ENCODE measurements at regions not wholly inside any gene's neighbourhood (a gene's known extent, or its start where the extent isn't known, plus 50 kb on each side); places are given as distances from the start of the nearest gene placed in this dataset.

DNA sequence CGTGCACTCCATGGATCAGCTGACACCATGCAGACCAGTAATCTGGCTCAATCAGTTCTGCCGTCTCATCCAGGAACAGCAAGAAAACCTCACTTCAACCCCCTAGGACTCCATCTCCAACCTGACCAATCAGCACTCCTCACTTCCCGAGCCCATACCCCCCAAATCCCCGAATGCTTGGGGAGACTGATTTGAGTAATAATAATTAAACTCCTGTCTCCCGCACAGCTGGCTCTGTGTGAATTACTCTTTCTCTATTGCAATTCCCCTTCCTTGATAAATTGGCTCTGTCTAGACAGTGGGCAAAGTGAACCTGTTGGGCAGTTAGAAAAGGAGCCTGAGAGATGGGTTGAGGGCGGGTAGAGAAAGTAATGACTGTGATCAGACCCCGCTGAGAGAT, 320.0 kb downstream of the HAPSTR1 start:
- no peak overlapping the region for H3K4me3 Mint-ChIP-seq
- POLR2A ChIA-PET = no interaction called here
- peaks cover 9% of the 10 kb centered on the region; the same call in 1 of the 2 replicates for H3K4me1 Mint-ChIP-seq
- ATAC-seq = no peak
- peaks cover 4% of the 10 kb centered on the region for H3K9me3 Mint-ChIP-seq
- H3K36me3 Mint-ChIP-seq = peaks cover 3% of the 10 kb centered on the region
- CTCF ChIA-PET = no interaction called here
- H3K27me3 Mint-ChIP-seq (ENCODE audit: low read depth) = peaks cover 2% of the 10 kb centered on the region; the same call in 1 of the 2 replicates
- no peak overlapping the region for H3K27ac Mint-ChIP-seq
- TF ChIP-seq ZNF121 (CRISPR knock-in tag; IDR thresholded peaks at IDR 0.05) (no peak), SP1 (CRISPR knock-in tag; conservative IDR thresholded peaks at IDR 0.05) (no peak), ATF1 (CRISPR knock-in tag; IDR thresholded peaks at IDR 0.05) (no peak), FOXK1 (CRISPR knock-in tag; IDR thresholded peaks at IDR 0.05) (no peak)
- TF ChIP-seq, protein P1, sequence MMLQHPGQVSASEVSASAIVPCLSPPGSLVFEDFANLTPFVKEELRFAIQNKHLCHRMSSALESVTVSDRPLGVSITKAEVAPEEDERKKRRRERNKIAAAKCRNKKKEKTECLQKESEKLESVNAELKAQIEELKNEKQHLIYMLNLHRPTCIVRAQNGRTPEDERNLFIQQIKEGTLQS (CRISPR knock-in tag; conservative IDR thresholded peaks at IDR 0.05) = no peak
- TF ChIP-seq, protein P2, sequence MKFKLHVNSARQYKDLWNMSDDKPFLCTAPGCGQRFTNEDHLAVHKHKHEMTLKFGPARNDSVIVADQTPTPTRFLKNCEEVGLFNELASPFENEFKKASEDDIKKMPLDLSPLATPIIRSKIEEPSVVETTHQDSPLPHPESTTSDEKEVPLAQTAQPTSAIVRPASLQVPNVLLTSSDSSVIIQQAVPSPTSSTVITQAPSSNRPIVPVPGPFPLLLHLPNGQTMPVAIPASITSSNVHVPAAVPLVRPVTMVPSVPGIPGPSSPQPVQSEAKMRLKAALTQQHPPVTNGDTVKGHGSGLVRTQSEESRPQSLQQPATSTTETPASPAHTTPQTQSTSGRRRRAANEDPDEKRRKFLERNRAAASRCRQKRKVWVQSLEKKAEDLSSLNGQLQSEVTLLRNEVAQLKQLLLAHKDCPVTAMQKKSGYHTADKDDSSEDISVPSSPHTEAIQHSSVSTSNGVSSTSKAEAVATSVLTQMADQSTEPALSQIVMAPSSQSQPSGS (CRISPR knock-in tag; IDR thresholded peaks at IDR 0.05; ENCODE audit: borderline replicate concordance, low read depth) = no peak
- no peak for DNase-seq (ENCODE audit: low spot score)

DNA sequence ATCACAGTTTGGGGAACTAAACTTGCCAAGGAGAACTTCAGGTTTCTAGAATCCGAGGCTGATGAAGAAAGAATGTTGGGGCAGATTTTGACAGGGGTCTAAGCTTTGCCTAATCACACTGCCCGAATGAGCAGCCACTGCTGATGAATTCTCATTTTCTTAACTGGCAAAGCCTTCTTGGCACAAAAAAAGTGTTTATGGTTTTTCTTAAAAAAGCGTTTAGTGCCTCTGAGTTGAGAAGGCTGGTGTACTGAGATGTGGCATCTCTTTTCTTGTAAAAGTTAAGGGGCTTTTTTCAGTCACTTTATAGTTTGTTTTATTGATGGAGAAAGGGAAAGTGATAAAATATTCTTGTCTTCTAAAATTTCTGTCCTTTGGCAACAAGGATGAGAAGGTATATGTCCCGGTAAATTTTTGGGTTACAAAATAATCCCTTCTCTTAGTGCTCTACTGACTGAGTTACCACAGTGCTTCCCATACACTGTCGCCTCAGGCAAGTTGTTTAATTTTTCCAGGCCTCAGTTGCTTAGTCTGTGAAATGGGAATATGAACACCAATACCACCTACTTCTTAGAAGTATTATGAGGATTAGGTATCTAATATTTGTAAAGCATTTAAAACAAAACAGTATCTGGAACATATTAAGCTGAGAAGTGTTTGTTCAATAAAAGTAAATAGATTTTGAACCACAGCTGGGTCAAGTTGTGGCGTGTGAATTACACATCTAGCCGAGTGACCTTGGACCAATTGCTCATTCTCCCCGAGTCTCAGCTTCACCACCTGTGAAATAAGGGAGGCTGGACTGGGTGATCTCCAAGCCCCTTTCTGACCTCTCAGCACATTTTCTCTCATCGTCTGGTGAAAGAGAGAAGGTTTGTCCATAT, 320.8 kb downstream of the HAPSTR1 start:
- POLR2A ChIA-PET = no interaction called here
- peaks cover 9% of the 10 kb centered on the region for H3K36me3 Mint-ChIP-seq

DNA sequence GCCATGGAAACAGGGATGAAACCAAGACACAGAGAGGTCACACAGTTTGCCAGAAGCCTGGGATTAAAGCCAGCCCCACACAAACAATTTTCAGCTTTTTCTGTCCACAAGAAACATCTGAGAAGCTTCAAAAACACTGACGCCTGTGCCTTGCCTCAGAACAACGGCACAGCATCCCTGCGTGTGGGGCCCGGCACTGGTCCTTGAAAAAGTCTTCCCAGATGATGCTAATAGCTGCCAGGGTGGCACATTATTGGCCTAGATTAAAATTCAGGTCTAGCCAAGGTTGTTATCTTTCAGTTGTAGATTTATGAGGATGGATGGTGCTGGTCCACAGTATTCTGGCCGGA, 321.4 kb downstream of the HAPSTR1 start:
- DNase-seq (ENCODE audit: low spot score) (no peak), ATAC-seq (no peak)
- Mint-ChIP-seq H3K36me3 (peaks cover 9% of the 10 kb centered on the region), H3K4me1 (peaks cover 8% of the 10 kb centered on the region; the same call in 1 of the 2 replicates), H3K27me3 (ENCODE audit: low read depth) (peaks cover 2% of the 10 kb centered on the region; the same call in 1 of the 2 replicates), H3K4me3 (no peak overlapping the region), H3K9me3 (peaks cover 16% of the 10 kb centered on the region), H3K27ac (no peak overlapping the region)
- CTCF ChIA-PET = no interaction called here
- POLR2A ChIA-PET = no interaction called here
- no peak for TF ChIP-seq MXD4 (CRISPR knock-in tag; IDR thresholded peaks at IDR 0.05; ENCODE audit: borderline replicate concordance)
- TF ChIP-seq, protein P3, sequence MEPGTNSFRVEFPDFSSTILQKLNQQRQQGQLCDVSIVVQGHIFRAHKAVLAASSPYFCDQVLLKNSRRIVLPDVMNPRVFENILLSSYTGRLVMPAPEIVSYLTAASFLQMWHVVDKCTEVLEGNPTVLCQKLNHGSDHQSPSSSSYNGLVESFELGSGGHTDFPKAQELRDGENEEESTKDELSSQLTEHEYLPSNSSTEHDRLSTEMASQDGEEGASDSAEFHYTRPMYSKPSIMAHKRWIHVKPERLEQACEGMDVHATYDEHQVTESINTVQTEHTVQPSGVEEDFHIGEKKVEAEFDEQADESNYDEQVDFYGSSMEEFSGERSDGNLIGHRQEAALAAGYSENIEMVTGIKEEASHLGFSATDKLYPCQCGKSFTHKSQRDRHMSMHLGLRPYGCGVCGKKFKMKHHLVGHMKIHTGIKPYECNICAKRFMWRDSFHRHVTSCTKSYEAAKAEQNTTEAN (CRISPR knock-in tag; IDR thresholded peaks at IDR 0.05) = no peak
- TF ChIP-seq, protein P4, sequence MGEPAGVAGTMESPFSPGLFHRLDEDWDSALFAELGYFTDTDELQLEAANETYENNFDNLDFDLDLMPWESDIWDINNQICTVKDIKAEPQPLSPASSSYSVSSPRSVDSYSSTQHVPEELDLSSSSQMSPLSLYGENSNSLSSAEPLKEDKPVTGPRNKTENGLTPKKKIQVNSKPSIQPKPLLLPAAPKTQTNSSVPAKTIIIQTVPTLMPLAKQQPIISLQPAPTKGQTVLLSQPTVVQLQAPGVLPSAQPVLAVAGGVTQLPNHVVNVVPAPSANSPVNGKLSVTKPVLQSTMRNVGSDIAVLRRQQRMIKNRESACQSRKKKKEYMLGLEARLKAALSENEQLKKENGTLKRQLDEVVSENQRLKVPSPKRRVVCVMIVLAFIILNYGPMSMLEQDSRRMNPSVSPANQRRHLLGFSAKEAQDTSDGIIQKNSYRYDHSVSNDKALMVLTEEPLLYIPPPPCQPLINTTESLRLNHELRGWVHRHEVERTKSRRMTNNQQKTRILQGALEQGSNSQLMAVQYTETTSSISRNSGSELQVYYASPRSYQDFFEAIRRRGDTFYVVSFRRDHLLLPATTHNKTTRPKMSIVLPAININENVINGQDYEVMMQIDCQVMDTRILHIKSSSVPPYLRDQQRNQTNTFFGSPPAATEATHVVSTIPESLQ (CRISPR knock-in tag; IDR thresholded peaks at IDR 0.05) = no peak
- TF ChIP-seq NR1H2 (CRISPR knock-in tag; IDR thresholded peaks at IDR 0.05) = no peak
- TF ChIP-seq, protein P5, sequence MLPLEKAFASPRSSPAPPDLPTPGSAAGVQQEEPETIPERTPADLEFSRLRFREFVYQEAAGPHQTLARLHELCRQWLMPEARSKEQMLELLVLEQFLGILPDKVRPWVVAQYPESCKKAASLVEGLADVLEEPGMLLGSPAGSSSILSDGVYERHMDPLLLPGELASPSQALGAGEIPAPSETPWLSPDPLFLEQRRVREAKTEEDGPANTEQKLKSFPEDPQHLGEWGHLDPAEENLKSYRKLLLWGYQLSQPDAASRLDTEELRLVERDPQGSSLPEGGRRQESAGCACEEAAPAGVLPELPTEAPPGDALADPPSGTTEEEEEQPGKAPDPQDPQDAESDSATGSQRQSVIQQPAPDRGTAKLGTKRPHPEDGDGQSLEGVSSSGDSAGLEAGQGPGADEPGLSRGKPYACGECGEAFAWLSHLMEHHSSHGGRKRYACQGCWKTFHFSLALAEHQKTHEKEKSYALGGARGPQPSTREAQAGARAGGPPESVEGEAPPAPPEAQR (CRISPR knock-in tag; IDR thresholded peaks at IDR 0.05) = no peak
- no peak for TF ChIP-seq ZNF263 (CRISPR knock-in tag; IDR thresholded peaks at IDR 0.05; ENCODE audit: low read depth)

More for the DNA sequence above, 320.8 kb downstream of the HAPSTR1 start:
- CTCF ChIA-PET = no interaction called here
- no peak for TF ChIP-seq ZNF232 (CRISPR knock-in tag; IDR thresholded peaks at IDR 0.05)
- TF ChIP-seq, protein P6, sequence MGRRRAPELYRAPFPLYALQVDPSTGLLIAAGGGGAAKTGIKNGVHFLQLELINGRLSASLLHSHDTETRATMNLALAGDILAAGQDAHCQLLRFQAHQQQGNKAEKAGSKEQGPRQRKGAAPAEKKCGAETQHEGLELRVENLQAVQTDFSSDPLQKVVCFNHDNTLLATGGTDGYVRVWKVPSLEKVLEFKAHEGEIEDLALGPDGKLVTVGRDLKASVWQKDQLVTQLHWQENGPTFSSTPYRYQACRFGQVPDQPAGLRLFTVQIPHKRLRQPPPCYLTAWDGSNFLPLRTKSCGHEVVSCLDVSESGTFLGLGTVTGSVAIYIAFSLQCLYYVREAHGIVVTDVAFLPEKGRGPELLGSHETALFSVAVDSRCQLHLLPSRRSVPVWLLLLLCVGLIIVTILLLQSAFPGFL (CRISPR knock-in tag; IDR thresholded peaks at IDR 0.05; ENCODE audit: borderline replicate concordance) = no peak
- no peak for TF ChIP-seq GABPB1 (CRISPR knock-in tag; IDR thresholded peaks at IDR 0.05)
- TF ChIP-seq, protein P3 (CRISPR knock-in tag; IDR thresholded peaks at IDR 0.05) = no peak
- no peak for TF ChIP-seq CREM (CRISPR knock-in tag; IDR thresholded peaks at IDR 0.05)
- TF ChIP-seq HMGA2 (CRISPR knock-in tag; IDR thresholded peaks at IDR 0.05) = no peak
- TF ChIP-seq, protein P7, sequence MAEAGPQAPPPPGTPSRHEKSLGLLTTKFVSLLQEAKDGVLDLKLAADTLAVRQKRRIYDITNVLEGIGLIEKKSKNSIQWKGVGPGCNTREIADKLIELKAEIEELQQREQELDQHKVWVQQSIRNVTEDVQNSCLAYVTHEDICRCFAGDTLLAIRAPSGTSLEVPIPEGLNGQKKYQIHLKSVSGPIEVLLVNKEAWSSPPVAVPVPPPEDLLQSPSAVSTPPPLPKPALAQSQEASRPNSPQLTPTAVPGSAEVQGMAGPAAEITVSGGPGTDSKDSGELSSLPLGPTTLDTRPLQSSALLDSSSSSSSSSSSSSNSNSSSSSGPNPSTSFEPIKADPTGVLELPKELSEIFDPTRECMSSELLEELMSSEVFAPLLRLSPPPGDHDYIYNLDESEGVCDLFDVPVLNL (CRISPR knock-in tag; IDR thresholded peaks at IDR 0.05; ENCODE audit: borderline replicate concordance, low read depth) = no peak
- TF ChIP-seq, protein P8, sequence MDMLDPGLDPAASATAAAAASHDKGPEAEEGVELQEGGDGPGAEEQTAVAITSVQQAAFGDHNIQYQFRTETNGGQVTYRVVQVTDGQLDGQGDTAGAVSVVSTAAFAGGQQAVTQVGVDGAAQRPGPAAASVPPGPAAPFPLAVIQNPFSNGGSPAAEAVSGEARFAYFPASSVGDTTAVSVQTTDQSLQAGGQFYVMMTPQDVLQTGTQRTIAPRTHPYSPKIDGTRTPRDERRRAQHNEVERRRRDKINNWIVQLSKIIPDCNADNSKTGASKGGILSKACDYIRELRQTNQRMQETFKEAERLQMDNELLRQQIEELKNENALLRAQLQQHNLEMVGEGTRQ (CRISPR knock-in tag; IDR thresholded peaks at IDR 0.05) = no peak
- no peak for TF ChIP-seq OVOL2 (CRISPR knock-in tag; IDR thresholded peaks at IDR 0.05; ENCODE audit: borderline replicate concordance)
- peaks cover 9% of the 10 kb centered on the region; the same call in 1 of the 2 replicates for H3K4me1 Mint-ChIP-seq
- no peak overlapping the region for H3K4me3 Mint-ChIP-seq
- H3K27me3 Mint-ChIP-seq (ENCODE audit: low read depth) = peaks cover 2% of the 10 kb centered on the region; the same call in 1 of the 2 replicates
- peaks cover 11% of the 10 kb centered on the region for H3K9me3 Mint-ChIP-seq
- ATAC-seq = no peak
- no peak for DNase-seq (ENCODE audit: low spot score)
- no peak overlapping the region for H3K27ac Mint-ChIP-seq

All from WTC11 (cell line).